ENCODE measurements at regions not wholly inside any gene's neighbourhood (a gene's known extent, or its start where the extent isn't known, plus 50 kb on each side); places are given as distances from the start of the nearest gene placed in this dataset.

DNA sequence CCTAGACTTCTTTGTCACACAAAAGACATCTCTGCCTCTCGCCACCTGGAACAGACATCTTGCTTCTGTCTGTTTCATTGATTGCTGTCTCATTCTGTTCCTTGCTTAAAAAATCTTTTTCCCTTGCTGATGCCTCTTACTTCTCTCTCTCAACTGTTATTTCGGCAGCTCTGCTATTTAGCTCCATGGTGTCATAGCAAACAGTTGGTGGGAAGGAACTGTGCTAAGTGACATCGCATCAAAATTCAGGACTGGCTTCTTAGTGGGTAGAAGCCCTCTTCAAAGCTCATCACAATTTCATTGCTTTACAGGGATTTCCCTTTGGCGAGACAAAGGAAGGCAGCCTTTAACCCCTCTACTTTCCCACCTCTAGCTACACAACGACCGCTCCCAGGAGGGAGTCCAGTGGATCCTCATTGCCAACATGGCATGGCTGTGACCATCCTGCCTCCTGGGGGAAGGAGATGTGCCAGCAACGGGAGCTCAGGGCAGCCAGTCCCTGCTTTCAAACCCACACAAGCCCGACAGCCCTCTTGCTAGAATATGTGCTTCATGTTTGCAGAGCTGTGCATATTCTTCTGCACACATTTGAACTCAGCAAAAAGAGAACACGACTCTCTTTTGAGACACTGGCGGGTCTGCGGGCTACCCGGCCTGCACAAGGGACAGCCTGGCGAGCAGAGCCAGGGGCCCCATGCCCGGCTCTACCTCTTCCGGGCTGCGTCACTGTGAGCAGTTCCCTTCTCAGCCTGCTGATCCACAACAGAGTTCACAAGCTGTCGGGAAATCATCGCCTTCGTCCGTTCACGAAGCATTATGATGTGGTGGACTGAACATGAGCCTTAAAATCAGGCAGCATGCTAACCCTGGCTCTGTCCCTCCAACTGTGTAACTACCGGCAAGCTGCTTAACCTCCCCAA, 51.1 kb upstream of the JAM3 start:
- TF ChIP-seq, protein P1, sequence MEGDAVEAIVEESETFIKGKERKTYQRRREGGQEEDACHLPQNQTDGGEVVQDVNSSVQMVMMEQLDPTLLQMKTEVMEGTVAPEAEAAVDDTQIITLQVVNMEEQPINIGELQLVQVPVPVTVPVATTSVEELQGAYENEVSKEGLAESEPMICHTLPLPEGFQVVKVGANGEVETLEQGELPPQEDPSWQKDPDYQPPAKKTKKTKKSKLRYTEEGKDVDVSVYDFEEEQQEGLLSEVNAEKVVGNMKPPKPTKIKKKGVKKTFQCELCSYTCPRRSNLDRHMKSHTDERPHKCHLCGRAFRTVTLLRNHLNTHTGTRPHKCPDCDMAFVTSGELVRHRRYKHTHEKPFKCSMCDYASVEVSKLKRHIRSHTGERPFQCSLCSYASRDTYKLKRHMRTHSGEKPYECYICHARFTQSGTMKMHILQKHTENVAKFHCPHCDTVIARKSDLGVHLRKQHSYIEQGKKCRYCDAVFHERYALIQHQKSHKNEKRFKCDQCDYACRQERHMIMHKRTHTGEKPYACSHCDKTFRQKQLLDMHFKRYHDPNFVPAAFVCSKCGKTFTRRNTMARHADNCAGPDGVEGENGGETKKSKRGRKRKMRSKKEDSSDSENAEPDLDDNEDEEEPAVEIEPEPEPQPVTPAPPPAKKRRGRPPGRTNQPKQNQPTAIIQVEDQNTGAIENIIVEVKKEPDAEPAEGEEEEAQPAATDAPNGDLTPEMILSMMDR (IDR thresholded peaks at IDR 0.05), result no peak
- TF ChIP-seq POLR2A (IDR thresholded peaks at IDR 0.05), result no peak

Data from upper lobe of left lung (tissue), 4 donors.